ENCODE measurements at regions not wholly inside any gene's neighbourhood (a gene's known extent, or its start where the extent isn't known, plus 50 kb on each side); places are given as distances from the start of the nearest gene placed in this dataset.
"Not testable (repeated sequence)": the region's sequence is repeated elsewhere in the genome, so short reads cannot be mapped to it uniquely, and the experiment has no call there.

- H3K36me3 ChIP-seq (ENCODE audit: control insufficient read depth, insufficient read depth, low read length): no peaks in the 10 kb centered on the region
- TF ChIP-seq, protein P1, sequence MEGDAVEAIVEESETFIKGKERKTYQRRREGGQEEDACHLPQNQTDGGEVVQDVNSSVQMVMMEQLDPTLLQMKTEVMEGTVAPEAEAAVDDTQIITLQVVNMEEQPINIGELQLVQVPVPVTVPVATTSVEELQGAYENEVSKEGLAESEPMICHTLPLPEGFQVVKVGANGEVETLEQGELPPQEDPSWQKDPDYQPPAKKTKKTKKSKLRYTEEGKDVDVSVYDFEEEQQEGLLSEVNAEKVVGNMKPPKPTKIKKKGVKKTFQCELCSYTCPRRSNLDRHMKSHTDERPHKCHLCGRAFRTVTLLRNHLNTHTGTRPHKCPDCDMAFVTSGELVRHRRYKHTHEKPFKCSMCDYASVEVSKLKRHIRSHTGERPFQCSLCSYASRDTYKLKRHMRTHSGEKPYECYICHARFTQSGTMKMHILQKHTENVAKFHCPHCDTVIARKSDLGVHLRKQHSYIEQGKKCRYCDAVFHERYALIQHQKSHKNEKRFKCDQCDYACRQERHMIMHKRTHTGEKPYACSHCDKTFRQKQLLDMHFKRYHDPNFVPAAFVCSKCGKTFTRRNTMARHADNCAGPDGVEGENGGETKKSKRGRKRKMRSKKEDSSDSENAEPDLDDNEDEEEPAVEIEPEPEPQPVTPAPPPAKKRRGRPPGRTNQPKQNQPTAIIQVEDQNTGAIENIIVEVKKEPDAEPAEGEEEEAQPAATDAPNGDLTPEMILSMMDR (IDR thresholded peaks at IDR 0.05; ENCODE audit: insufficient read depth, low read length, poor library complexity, severe bottlenecking): no peak
- no peak overlapping the region for H3K4me3 ChIP-seq (replicated peaks; ENCODE audit: low read depth, low read length)
- H3K27me3 ChIP-seq (replicated peaks; ENCODE audit: control insufficient read depth, insufficient read depth, low read length): no peaks in the 10 kb centered on the region
- no peak for DNase-seq (ENCODE audit: extremely low read depth, insufficient read length)
Observed at GRCh38 chr2:22126978-22127377, 1003.2 kb downstream of the TDRD15 start.

- Histone ChIP-seq H3K4me3 (replicated peaks; ENCODE audit: low read depth, low read length) (no peak overlapping the region), H3K36me3 (ENCODE audit: control insufficient read depth, insufficient read depth, low read length) (no peaks in the 10 kb centered on the region), H3K27me3 (replicated peaks; ENCODE audit: control insufficient read depth, insufficient read depth, low read length) (no peaks in the 10 kb centered on the region)
- TF ChIP-seq, protein P1 (IDR thresholded peaks at IDR 0.05; ENCODE audit: insufficient read depth, low read length, poor library complexity, severe bottlenecking): no peak
- DNase-seq (ENCODE audit: extremely low read depth, insufficient read length): no peak
Observed at GRCh38 chr2:22134421-22134820, 1010.7 kb downstream of the TDRD15 start.

DNA sequence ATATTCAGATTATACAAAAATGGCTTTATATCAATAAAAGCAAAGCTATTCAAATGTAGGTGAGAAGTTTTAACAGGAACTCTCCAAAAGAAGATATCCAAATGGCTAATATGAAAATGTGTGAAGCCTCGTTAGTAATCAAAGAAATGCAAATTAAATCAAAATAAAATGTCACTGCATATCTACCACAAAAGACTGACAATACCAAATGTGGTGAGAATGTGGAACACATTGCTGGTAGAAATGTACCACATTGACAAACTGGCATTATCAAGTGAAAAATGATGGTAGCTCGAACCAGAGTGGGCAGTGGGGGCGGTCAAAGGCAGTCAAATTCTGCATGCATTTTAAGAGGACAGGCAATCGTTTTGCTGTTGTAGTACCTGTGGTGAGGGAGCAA, 1012.7 kb downstream of the TDRD15 start:
- Histone ChIP-seq H3K27me3 (replicated peaks; ENCODE audit: control insufficient read depth, insufficient read depth, low read length) (no peaks in the 10 kb centered on the region), H3K36me3 (ENCODE audit: control insufficient read depth, insufficient read depth, low read length) (no peaks in the 10 kb centered on the region), H3K4me3 (replicated peaks; ENCODE audit: low read depth, low read length) (no peak overlapping the region)
- no peak for DNase-seq (ENCODE audit: extremely low read depth, insufficient read length)
- TF ChIP-seq, protein P1 (IDR thresholded peaks at IDR 0.05; ENCODE audit: insufficient read depth, low read length, poor library complexity, severe bottlenecking): no peak

DNA sequence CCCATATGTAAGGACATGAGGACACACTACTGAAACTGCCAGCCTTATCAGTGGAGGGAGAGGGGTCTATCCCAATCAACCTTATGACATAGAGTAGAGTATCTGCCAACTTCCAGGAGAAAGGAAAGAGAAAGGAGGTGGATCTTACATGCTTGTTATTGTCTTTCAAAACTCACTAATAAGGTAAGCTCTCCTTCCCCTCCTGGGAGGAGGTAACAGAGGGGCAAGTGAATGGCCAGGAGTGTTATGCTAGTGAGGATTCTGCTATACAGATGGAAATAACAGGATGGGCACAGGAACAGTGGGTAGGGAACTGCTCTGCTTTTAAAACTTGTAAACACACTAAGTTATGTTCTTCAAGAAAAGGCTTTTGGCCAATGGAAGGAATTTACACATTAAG, 1020.1 kb downstream of the TDRD15 start:
- no peak overlapping the region for H3K4me3 ChIP-seq (replicated peaks; ENCODE audit: low read depth, low read length)
- TF ChIP-seq, protein P1 (IDR thresholded peaks at IDR 0.05; ENCODE audit: insufficient read depth, low read length, poor library complexity, severe bottlenecking): no peak
- no peaks in the 10 kb centered on the region for H3K36me3 ChIP-seq (ENCODE audit: control insufficient read depth, insufficient read depth, low read length)
- no peaks in the 10 kb centered on the region for H3K27me3 ChIP-seq (replicated peaks; ENCODE audit: control insufficient read depth, insufficient read depth, low read length)
- no peak for DNase-seq (ENCODE audit: extremely low read depth, insufficient read length)

DNA sequence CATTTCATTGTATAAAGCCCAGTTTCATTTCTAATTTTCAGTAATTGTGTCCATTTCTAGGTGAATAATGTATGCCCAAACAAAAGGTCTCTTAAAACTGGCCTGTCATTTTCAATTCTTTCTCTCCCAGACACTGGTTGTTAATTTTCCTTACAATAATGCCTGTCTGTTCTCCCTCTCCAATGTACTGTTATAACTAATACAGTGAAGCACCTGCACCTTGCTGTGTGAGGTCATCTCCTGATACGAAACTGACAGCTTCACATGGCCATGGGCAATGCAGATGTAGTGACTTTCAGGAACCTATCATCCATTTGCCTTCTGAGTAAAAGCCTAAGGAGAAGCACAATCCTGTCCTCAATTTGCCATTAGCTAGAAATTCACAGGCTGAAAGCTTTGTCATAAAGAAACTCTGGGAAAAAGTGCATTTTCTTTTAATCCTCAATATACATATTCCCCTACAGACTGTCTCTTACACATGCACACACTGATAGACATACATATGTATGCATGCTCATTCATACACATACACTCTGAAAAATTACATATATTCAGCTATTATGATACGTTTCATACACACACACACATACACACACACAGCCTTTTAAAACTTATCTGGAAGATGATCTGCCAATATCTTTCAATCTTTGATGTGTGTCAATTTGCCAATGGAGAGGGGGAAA, 1030.3 kb downstream of the TDRD15 start:
- DNase-seq (ENCODE audit: extremely low read depth, insufficient read length): no peak
- TF ChIP-seq, protein P1 (IDR thresholded peaks at IDR 0.05; ENCODE audit: insufficient read depth, low read length, poor library complexity, severe bottlenecking): no peak
- no peak overlapping the region for H3K4me3 ChIP-seq (replicated peaks; ENCODE audit: low read depth, low read length)
- H3K36me3 ChIP-seq (ENCODE audit: control insufficient read depth, insufficient read depth, low read length): no peaks in the 10 kb centered on the region
- no peaks in the 10 kb centered on the region for H3K27me3 ChIP-seq (replicated peaks; ENCODE audit: control insufficient read depth, insufficient read depth, low read length)

GRCh38 chr2:22156661-22157060, 1032.9 kb downstream of the TDRD15 start:
- H3K27me3 ChIP-seq (replicated peaks; ENCODE audit: control insufficient read depth, insufficient read depth, low read length); H3K36me3 ChIP-seq (ENCODE audit: control insufficient read depth, insufficient read depth, low read length); DNase-seq (ENCODE audit: extremely low read depth, insufficient read length); H3K4me3 ChIP-seq (replicated peaks; ENCODE audit: low read depth, low read length): not testable (repeated sequence)
